OCI-LY7 (cell line): ENCODE measurements at regions not wholly inside any gene's neighbourhood (a gene's known extent, or its start where the extent isn't known, plus 50 kb on each side); places are given as distances from the start of the nearest gene placed in this dataset.

ENCODE experiments used
- EZH2phosphoT487 ChIP-seq: fragments of 200-600 bp; sonication (generic); IDR thresholded peaks from 2 replicates; pipeline ENCODE4 v1.6.1; 2018; ENCODE audit warnings: low read depth, borderline replicate concordance, mild to moderate bottlenecking, mixed run types, antibody characterized with exemption, low read length, moderate library complexity, mixed read lengths
- TF ChIP-seq, protein P1 (sequence below): fragments of 200-600 bp; sonication (generic); conservative IDR thresholded peaks from 2 replicates; pipeline ENCODE4 v1.5.1; 2014; ENCODE audit warnings: mild to moderate bottlenecking, antibody characterized with exemption, low read length, moderate library complexity, mixed read lengths

DNA sequence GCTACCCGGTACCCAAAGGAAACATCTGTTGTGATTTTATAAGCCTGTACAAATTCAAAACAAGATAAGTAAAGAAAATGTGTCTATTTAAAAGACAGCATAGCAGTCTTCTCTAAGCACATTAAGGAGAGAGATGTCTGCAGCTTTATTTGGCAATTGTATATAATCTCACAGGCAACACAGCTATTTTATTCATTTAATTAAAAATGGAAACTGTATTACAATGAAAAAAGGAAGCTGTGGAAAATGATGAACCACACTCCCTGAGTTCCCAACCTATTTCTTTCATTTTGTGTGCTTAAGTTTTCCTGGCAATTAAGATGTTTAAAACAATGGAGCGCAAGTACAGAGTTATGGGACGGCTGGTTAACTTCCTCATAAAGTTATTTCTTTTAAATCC, 78.4 kb downstream of the CBLL2 start:
- TF ChIP-seq, protein P1, sequence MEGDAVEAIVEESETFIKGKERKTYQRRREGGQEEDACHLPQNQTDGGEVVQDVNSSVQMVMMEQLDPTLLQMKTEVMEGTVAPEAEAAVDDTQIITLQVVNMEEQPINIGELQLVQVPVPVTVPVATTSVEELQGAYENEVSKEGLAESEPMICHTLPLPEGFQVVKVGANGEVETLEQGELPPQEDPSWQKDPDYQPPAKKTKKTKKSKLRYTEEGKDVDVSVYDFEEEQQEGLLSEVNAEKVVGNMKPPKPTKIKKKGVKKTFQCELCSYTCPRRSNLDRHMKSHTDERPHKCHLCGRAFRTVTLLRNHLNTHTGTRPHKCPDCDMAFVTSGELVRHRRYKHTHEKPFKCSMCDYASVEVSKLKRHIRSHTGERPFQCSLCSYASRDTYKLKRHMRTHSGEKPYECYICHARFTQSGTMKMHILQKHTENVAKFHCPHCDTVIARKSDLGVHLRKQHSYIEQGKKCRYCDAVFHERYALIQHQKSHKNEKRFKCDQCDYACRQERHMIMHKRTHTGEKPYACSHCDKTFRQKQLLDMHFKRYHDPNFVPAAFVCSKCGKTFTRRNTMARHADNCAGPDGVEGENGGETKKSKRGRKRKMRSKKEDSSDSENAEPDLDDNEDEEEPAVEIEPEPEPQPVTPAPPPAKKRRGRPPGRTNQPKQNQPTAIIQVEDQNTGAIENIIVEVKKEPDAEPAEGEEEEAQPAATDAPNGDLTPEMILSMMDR = no peak
- TF ChIP-seq EZH2phosphoT487 = no peak
